ENCODE measurements at regions not wholly inside any gene's neighbourhood (a gene's known extent, or its start where the extent isn't known, plus 50 kb on each side); places are given as distances from the start of the nearest gene placed in this dataset.

- H3K9me3 ChIP-seq = no peaks in the 10 kb centered on the region
- H3K4me1 ChIP-seq = peaks cover 0 to 4% (median 0%) of the 10 kb centered on the region in 9 donors
- H3K27ac ChIP-seq = no peak overlapping the region
- H3K27me3 ChIP-seq = no peaks in the 10 kb centered on the region
- intact Hi-C loops (cut with DNase I) = no loop called here
- WGBS, 2 donors = 88 to 93% methylated on average over 3 of the region's 3 CpGs
- no peaks in the 10 kb centered on the region for H3K36me3 ChIP-seq
- no peak for TF ChIP-seq CTCF (IDR thresholded peaks at IDR 0.05)
- ATAC-seq (no peak), DNase-seq (no peak)
- H3K4me3 ChIP-seq = no peak overlapping the region
Observed at GRCh38 chr18:67154979-67155378, 361.5 kb downstream of the DSEL start.

- intact Hi-C loops (cut with DNase I) = no loop called here
- Histone ChIP-seq H3K27ac (no peak overlapping the region), H3K4me3 (no peak overlapping the region), H3K9me3 (no peaks in the 10 kb centered on the region), H3K4me1 (peaks cover 0 to 4% (median 0%) of the 10 kb centered on the region in 9 donors), H3K36me3 (no peaks in the 10 kb centered on the region), H3K27me3 (no peaks in the 10 kb centered on the region)
- TF ChIP-seq CTCF (IDR thresholded peaks at IDR 0.05) = no peak
- DNase-seq = no peak
- 74 to 81% methylated on average over 6 of the region's 6 CpGs for WGBS, 2 donors
- ATAC-seq = no peak
Observed at GRCh38 chr18:67151366-67151765, 365.2 kb downstream of the DSEL start.

GRCh38 chr18:67145586-67146292, 370.8 kb downstream of the DSEL start:
- H3K36me3 ChIP-seq = no peaks in the 10 kb centered on the region
- ATAC-seq = no peak
- H3K4me1 ChIP-seq = peaks cover 0 to 4% (median 0%) of the 10 kb centered on the region in 9 donors
- intact Hi-C loops (cut with DNase I) = no loop called here
- TF ChIP-seq CTCF (IDR thresholded peaks at IDR 0.05) = no peak
- H3K27ac ChIP-seq = no peak overlapping the region
- H3K4me3 ChIP-seq = no peak overlapping the region
- no peak for DNase-seq
- H3K27me3 ChIP-seq = no peaks in the 10 kb centered on the region
- no peaks in the 10 kb centered on the region for H3K9me3 ChIP-seq
- 87 to 89% methylated on average over 9 of the region's 9 CpGs for WGBS, 2 donors

GRCh38 chr18:67144329-67144728, 372.2 kb downstream of the DSEL start:
- ATAC-seq (no peak), DNase-seq (no peak)
- 83 to 89% methylated on average over 4 of the region's 4 CpGs for WGBS, 2 donors
- no peaks in the 10 kb centered on the region for H3K27me3 ChIP-seq
- H3K36me3 ChIP-seq = no peaks in the 10 kb centered on the region
- no peaks in the 10 kb centered on the region for H3K9me3 ChIP-seq
- no peak overlapping the region for H3K27ac ChIP-seq
- intact Hi-C loops (cut with DNase I) = no loop called here
- no peaks in the 10 kb centered on the region for H3K4me1 ChIP-seq
- no peak for TF ChIP-seq CTCF (IDR thresholded peaks at IDR 0.05)
- no peak overlapping the region for H3K4me3 ChIP-seq

Data from heart right ventricle (tissue), 16 donors.